ENCODE measurements at regions not wholly inside any gene's neighbourhood (a gene's known extent, or its start where the extent isn't known, plus 50 kb on each side); places are given as distances from the start of the nearest gene placed in this dataset.

- no peak overlapping the region for H4K91ac ChIP-seq (ENCODE audit: low read depth, low read length, poor library complexity)
- WGBS, 2 donors (ENCODE audit: extremely low coverage in 2 of 2, insufficient read length in 2 of 2, insufficient replicate concordance in 1 of 2) = no CpG with 5 or more reads among the region's 2 CpGs
- no peak overlapping the region for H3K9ac ChIP-seq (ENCODE audit: low read depth, low read length, poor library complexity)
- H3K27ac ChIP-seq (replicated peaks; ENCODE audit: low read length) = no peak overlapping the region
- no peak overlapping the region for H4K8ac ChIP-seq (ENCODE audit: low read depth, low read length)
- no peak for DNase-seq (ENCODE audit: low spot score)
- H3K27me3 ChIP-seq (ENCODE audit: control insufficient read depth in 3 of 3, insufficient read depth in 3 of 3, low read depth in 1 of 3, low read length in 3 of 3) = no peaks in the 10 kb centered on the region
- H2BK120ac ChIP-seq (ENCODE audit: low read depth, low read length) = no peak overlapping the region
- no peaks in the 10 kb centered on the region for H3K36me3 ChIP-seq (replicated peaks in 1 of 2; ENCODE audit: control insufficient read depth in 2 of 2, insufficient read depth in 2 of 2, low read length in 2 of 2)
- H3K4me1 ChIP-seq (ENCODE audit: control insufficient read depth in 2 of 2, insufficient read depth in 1 of 2, low read depth in 1 of 2, low read length in 2 of 2) = no peaks in the 10 kb centered on the region
- no peak overlapping the region for H2BK12ac ChIP-seq (ENCODE audit: low read length)
- H2BK5ac ChIP-seq (ENCODE audit: low read length) = no peak overlapping the region
- H3K9me3 ChIP-seq (replicated peaks in 1 of 2; ENCODE audit: control insufficient read depth in 2 of 2, insufficient read depth in 1 of 2, low read depth in 1 of 2, low read length in 2 of 2) = no peaks in the 10 kb centered on the region
- H2BK15ac ChIP-seq (ENCODE audit: low read length) = no peak overlapping the region
- no peak overlapping the region for H3K18ac ChIP-seq (ENCODE audit: low read length)
- H3K4me3 ChIP-seq (ENCODE audit: low read length in 2 of 2) = no peak overlapping the region
- H3K4me2 ChIP-seq (ENCODE audit: insufficient read depth, low read length, poor library complexity, severe bottlenecking) = no peak overlapping the region
- H3K4ac ChIP-seq (ENCODE audit: low read length) = no peak overlapping the region
- H3K79me1 ChIP-seq (ENCODE audit: low read depth, low read length) = no peaks in the 10 kb centered on the region
- no peak overlapping the region for H2AK5ac ChIP-seq (ENCODE audit: low read depth, low read length)
- H2AFZ ChIP-seq (ENCODE audit: low read length) = no peak overlapping the region
- H3K14ac ChIP-seq (ENCODE audit: low read length) = no peak overlapping the region
- no peak overlapping the region for H3K23ac ChIP-seq (ENCODE audit: low read depth, low read length, poor library complexity)
These were observed 363.9 kb downstream of the KCNJ3 start for GRCh38 chr2:155062250-155062921.

DNA sequence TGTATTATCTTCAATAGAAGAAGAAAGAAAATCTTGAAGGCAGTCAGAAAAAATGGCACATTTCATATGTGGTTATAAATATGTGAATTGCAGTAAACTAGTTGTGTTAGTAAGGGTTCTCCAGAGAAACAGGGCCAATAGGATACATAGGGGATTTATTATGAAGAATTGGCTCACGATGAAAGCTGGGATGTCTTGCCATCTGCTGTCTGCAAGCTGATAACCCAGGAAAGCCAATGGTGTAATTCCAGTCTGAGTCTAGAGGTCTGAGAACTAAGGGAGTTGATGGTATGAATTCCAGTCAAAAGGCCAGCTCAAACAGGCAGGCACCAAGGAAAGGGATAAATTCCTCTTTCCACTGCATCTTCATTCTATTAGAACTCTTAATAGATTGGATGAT, 362.4 kb downstream of the KCNJ3 start:
- no peak overlapping the region for H2BK5ac ChIP-seq (ENCODE audit: low read length)
- H3K79me1 ChIP-seq (ENCODE audit: low read depth, low read length) = no peaks in the 10 kb centered on the region
- H3K4me3 ChIP-seq (ENCODE audit: low read length in 2 of 2) = no peak overlapping the region
- no peak overlapping the region for H2BK15ac ChIP-seq (ENCODE audit: low read length)
- no peak overlapping the region for H3K4me2 ChIP-seq (ENCODE audit: insufficient read depth, low read length, poor library complexity, severe bottlenecking)
- whole genome bisulfite sequencing, 2 donors (ENCODE audit: extremely low coverage in 2 of 2, insufficient read length in 2 of 2, insufficient replicate concordance in 1 of 2) = no CpG with 5 or more reads among the region's 1 CpG
- H3K36me3 ChIP-seq (replicated peaks in 1 of 2; ENCODE audit: control insufficient read depth in 2 of 2, insufficient read depth in 2 of 2, low read length in 2 of 2) = no peaks in the 10 kb centered on the region
- no peak overlapping the region for H3K23ac ChIP-seq (ENCODE audit: low read depth, low read length, poor library complexity)
- H2BK120ac ChIP-seq (ENCODE audit: low read depth, low read length) = no peak overlapping the region
- no peak overlapping the region for H3K18ac ChIP-seq (ENCODE audit: low read length)
- H3K9me3 ChIP-seq (replicated peaks in 1 of 2; ENCODE audit: control insufficient read depth in 2 of 2, insufficient read depth in 1 of 2, low read depth in 1 of 2, low read length in 2 of 2) = no peaks in the 10 kb centered on the region
- H2BK12ac ChIP-seq (ENCODE audit: low read length) = no peak overlapping the region
- no peak overlapping the region for H2AFZ ChIP-seq (ENCODE audit: low read length)
- H4K8ac ChIP-seq (ENCODE audit: low read depth, low read length) = no peak overlapping the region
- no peaks in the 10 kb centered on the region for H3K4me1 ChIP-seq (ENCODE audit: control insufficient read depth in 2 of 2, insufficient read depth in 1 of 2, low read depth in 1 of 2, low read length in 2 of 2)
- no peak overlapping the region for H4K91ac ChIP-seq (ENCODE audit: low read depth, low read length, poor library complexity)
- no peak overlapping the region for H2AK5ac ChIP-seq (ENCODE audit: low read depth, low read length)
- no peak for DNase-seq (ENCODE audit: low spot score)
- H3K9ac ChIP-seq (ENCODE audit: low read depth, low read length, poor library complexity) = no peak overlapping the region
- no peak overlapping the region for H3K4ac ChIP-seq (ENCODE audit: low read length)
- H3K27me3 ChIP-seq (ENCODE audit: control insufficient read depth in 3 of 3, insufficient read depth in 3 of 3, low read depth in 1 of 3, low read length in 3 of 3) = no peaks in the 10 kb centered on the region
- no peak overlapping the region for H3K27ac ChIP-seq (replicated peaks; ENCODE audit: low read length)
- no peak overlapping the region for H3K14ac ChIP-seq (ENCODE audit: low read length)

DNA sequence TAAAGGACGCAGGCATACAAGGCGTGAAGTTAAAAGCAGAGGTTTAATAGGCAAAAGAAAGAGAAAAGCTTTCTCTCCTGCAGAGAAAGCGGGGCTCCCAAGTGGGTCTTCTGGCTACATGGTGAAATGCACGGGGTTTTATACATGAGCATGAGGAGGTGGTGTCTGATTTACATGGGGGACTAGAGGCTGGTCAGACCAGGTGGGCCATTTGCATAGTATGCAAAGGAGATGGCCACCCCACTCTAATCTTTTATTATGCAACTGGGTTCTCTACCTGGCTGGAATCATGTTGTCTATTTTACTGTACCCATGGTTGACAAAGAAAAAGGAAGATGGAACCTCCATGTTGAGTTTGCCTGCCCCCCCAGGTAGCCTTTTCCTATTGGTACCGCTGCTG, 356.2 kb downstream of the KCNJ3 start:
- Histone ChIP-seq H4K8ac (ENCODE audit: low read depth, low read length) (no peak overlapping the region), H2BK12ac (ENCODE audit: low read length) (no peak overlapping the region), H2AFZ (ENCODE audit: low read length) (no peak overlapping the region), H3K4me1 (ENCODE audit: control insufficient read depth in 2 of 2, insufficient read depth in 1 of 2, low read depth in 1 of 2, low read length in 2 of 2) (no peaks in the 10 kb centered on the region), H3K9ac (ENCODE audit: low read depth, low read length, poor library complexity) (no peak overlapping the region), H3K4ac (ENCODE audit: low read length) (no peak overlapping the region), H3K9me3 (replicated peaks in 1 of 2; ENCODE audit: control insufficient read depth in 2 of 2, insufficient read depth in 1 of 2, low read depth in 1 of 2, low read length in 2 of 2) (no peaks in the 10 kb centered on the region), H3K27ac (replicated peaks; ENCODE audit: low read length) (no peak overlapping the region), H3K36me3 (replicated peaks in 1 of 2; ENCODE audit: control insufficient read depth in 2 of 2, insufficient read depth in 2 of 2, low read length in 2 of 2) (no peaks in the 10 kb centered on the region), H3K27me3 (ENCODE audit: control insufficient read depth in 3 of 3, insufficient read depth in 3 of 3, low read depth in 1 of 3, low read length in 3 of 3) (no peaks in the 10 kb centered on the region), H4K91ac (ENCODE audit: low read depth, low read length, poor library complexity) (no peak overlapping the region), H3K79me1 (ENCODE audit: low read depth, low read length) (no peaks in the 10 kb centered on the region), H3K4me3 (ENCODE audit: low read length in 2 of 2) (no peak overlapping the region), H3K14ac (ENCODE audit: low read length) (no peak overlapping the region), H3K23ac (ENCODE audit: low read depth, low read length, poor library complexity) (no peak overlapping the region), H2AK5ac (ENCODE audit: low read depth, low read length) (no peak overlapping the region), H3K18ac (ENCODE audit: low read length) (no peak overlapping the region), H3K4me2 (ENCODE audit: insufficient read depth, low read length, poor library complexity, severe bottlenecking) (no peak overlapping the region), H2BK5ac (ENCODE audit: low read length) (no peak overlapping the region), H2BK120ac (ENCODE audit: low read depth, low read length) (no peak overlapping the region), H2BK15ac (ENCODE audit: low read length) (no peak overlapping the region)
- WGBS, 2 donors (ENCODE audit: extremely low coverage in 2 of 2, insufficient read length in 2 of 2, insufficient replicate concordance in 1 of 2) = no CpG with 5 or more reads among the region's 5 CpGs
- no peak for DNase-seq (ENCODE audit: low spot score)

GRCh38 chr2:155043097-155043496, 344.6 kb downstream of the KCNJ3 start:
- Histone ChIP-seq H2BK120ac (ENCODE audit: low read depth, low read length) (no peak overlapping the region), H2AK5ac (ENCODE audit: low read depth, low read length) (no peak overlapping the region), H3K4me3 (ENCODE audit: low read length in 2 of 2) (no peak overlapping the region), H3K23ac (ENCODE audit: low read depth, low read length, poor library complexity) (no peak overlapping the region), H2BK15ac (ENCODE audit: low read length) (no peak overlapping the region), H3K4ac (ENCODE audit: low read length) (no peak overlapping the region), H3K79me1 (ENCODE audit: low read depth, low read length) (no peaks in the 10 kb centered on the region), H4K91ac (ENCODE audit: low read depth, low read length, poor library complexity) (no peak overlapping the region), H3K9me3 (replicated peaks in 1 of 2; ENCODE audit: control insufficient read depth in 2 of 2, insufficient read depth in 1 of 2, low read depth in 1 of 2, low read length in 2 of 2) (no peaks in the 10 kb centered on the region), H3K36me3 (replicated peaks in 1 of 2; ENCODE audit: control insufficient read depth in 2 of 2, insufficient read depth in 2 of 2, low read length in 2 of 2) (no peaks in the 10 kb centered on the region), H2BK5ac (ENCODE audit: low read length) (no peak overlapping the region), H2BK12ac (ENCODE audit: low read length) (no peak overlapping the region), H3K4me1 (ENCODE audit: control insufficient read depth in 2 of 2, insufficient read depth in 1 of 2, low read depth in 1 of 2, low read length in 2 of 2) (no peaks in the 10 kb centered on the region), H4K8ac (ENCODE audit: low read depth, low read length) (no peak overlapping the region), H3K14ac (ENCODE audit: low read length) (no peak overlapping the region), H3K4me2 (ENCODE audit: insufficient read depth, low read length, poor library complexity, severe bottlenecking) (no peak overlapping the region), H2AFZ (ENCODE audit: low read length) (no peak overlapping the region), H3K9ac (ENCODE audit: low read depth, low read length, poor library complexity) (no peak overlapping the region), H3K27ac (replicated peaks; ENCODE audit: low read length) (no peak overlapping the region), H3K18ac (ENCODE audit: low read length) (no peak overlapping the region), H3K27me3 (ENCODE audit: control insufficient read depth in 3 of 3, insufficient read depth in 3 of 3, low read depth in 1 of 3, low read length in 3 of 3) (no peaks in the 10 kb centered on the region)
- no CpG with 5 or more reads among the region's 4 CpGs for WGBS, 2 donors (ENCODE audit: extremely low coverage in 2 of 2, insufficient read length in 2 of 2, insufficient replicate concordance in 1 of 2)
- no peak for DNase-seq (ENCODE audit: low spot score)

All from neuronal stem cell (in vitro differentiated cells).